PFSK-1 (cell line): ENCODE measurements at regions not wholly inside any gene's neighbourhood (a gene's known extent, or its start where the extent isn't known, plus 50 kb on each side); places are given as distances from the start of the nearest gene placed in this dataset.

ENCODE experiments used
- FOXP2 ChIP-seq: optimal IDR thresholded peaks from 2 replicates; pipeline ENCODE3; 2011; ENCODE audit warnings: borderline replicate concordance, control low read depth, inconsistent platforms; ENCODE audit not compliant: insufficient read depth; ENCODE audit errors: extremely low read length, extremely low read depth
- POLR2AphosphoS5 ChIP-seq: IDR thresholded peaks from 2 replicates; pipeline ENCODE4 v1.6.1; 2012; ENCODE audit warnings: low read depth, mild to moderate bottlenecking, control low read depth, low read length, moderate library complexity
- SIN3A ChIP-seq: IDR thresholded peaks from 2 replicates; pipeline ENCODE4 v1.6.1; 2012; ENCODE audit warnings: mild to moderate bottlenecking, low read length, moderate library complexity, borderline replicate concordance; ENCODE audit not compliant: insufficient read depth
- TAF1 ChIP-seq: IDR thresholded peaks from 2 replicates; pipeline ENCODE4 v1.6.1; 2012; ENCODE audit warnings: low read length, control low read depth, borderline replicate concordance; ENCODE audit not compliant: insufficient read depth
- TF ChIP-seq, protein P1 (sequence below), 2 experiments: IDR thresholded peaks; 2 replicates each; pipeline versions ENCODE4 v1.6.1 to v1.8.0; 2011 to 2012; ENCODE audit warnings: low read depth in 2 of 2, low read length in 2 of 2, control low read depth in 1 of 2, inconsistent platforms in 1 of 2, mild to moderate bottlenecking in 1 of 2, moderate library complexity in 1 of 2; ENCODE audit not compliant: insufficient read depth in 1 of 2

DNA sequence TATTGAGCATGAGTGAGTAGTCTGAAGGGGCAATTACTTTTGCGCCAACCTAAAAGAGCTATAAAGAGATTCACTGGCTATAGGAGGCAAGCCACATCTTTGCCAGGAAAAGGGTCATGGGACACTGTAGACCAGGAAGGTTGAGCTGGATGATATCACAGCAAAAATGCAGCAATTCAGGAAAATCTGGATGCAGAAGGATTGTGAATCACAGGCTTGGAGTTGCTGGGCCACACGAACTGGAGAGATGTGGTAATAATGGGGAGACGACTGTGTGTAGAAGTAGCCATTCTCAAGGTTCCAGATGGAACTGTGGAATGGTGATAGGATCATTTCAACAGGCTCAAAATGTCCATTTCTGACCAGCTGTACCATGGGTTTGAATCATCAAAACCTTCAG is 151.4 kb upstream of the DAAM1 start:
- TF ChIP-seq FOXP2 (no peak), SIN3A (no peak), POLR2AphosphoS5 (no peak), TAF1 (no peak)
- TF ChIP-seq, protein P1, sequence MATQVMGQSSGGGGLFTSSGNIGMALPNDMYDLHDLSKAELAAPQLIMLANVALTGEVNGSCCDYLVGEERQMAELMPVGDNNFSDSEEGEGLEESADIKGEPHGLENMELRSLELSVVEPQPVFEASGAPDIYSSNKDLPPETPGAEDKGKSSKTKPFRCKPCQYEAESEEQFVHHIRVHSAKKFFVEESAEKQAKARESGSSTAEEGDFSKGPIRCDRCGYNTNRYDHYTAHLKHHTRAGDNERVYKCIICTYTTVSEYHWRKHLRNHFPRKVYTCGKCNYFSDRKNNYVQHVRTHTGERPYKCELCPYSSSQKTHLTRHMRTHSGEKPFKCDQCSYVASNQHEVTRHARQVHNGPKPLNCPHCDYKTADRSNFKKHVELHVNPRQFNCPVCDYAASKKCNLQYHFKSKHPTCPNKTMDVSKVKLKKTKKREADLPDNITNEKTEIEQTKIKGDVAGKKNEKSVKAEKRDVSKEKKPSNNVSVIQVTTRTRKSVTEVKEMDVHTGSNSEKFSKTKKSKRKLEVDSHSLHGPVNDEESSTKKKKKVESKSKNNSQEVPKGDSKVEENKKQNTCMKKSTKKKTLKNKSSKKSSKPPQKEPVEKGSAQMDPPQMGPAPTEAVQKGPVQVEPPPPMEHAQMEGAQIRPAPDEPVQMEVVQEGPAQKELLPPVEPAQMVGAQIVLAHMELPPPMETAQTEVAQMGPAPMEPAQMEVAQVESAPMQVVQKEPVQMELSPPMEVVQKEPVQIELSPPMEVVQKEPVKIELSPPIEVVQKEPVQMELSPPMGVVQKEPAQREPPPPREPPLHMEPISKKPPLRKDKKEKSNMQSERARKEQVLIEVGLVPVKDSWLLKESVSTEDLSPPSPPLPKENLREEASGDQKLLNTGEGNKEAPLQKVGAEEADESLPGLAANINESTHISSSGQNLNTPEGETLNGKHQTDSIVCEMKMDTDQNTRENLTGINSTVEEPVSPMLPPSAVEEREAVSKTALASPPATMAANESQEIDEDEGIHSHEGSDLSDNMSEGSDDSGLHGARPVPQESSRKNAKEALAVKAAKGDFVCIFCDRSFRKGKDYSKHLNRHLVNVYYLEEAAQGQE (IDR thresholded peaks at IDR 0.05; ENCODE audit: insufficient read depth in 1 of 2, low read depth in 2 of 2, low read length in 2 of 2), result no peak

DNA sequence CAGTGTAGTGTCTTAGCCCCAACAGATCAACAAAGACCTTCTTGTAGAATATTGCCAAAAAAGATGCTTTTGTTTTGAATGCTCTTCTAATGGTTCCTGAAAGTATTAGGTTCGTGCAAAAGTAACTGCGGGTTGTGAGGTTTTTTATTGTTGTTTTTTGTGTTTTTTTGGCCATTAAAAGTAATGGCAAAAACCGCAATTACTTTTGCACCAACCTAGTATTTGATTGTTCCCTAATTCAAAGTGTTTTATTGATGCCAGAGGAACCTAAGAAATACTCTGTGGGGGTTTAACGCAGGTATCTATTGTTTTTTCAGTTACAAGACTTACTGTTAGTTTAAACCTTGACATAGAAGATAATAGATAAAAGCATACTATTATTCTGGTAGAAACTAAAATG is 150.8 kb upstream of the DAAM1 start:
- TF ChIP-seq FOXP2 (no peak), SIN3A (no peak), TAF1 (no peak), POLR2AphosphoS5 (no peak)
- TF ChIP-seq, protein P1 (IDR thresholded peaks at IDR 0.05; ENCODE audit: insufficient read depth in 1 of 2, low read depth in 2 of 2, low read length in 2 of 2), result no peak

DNA sequence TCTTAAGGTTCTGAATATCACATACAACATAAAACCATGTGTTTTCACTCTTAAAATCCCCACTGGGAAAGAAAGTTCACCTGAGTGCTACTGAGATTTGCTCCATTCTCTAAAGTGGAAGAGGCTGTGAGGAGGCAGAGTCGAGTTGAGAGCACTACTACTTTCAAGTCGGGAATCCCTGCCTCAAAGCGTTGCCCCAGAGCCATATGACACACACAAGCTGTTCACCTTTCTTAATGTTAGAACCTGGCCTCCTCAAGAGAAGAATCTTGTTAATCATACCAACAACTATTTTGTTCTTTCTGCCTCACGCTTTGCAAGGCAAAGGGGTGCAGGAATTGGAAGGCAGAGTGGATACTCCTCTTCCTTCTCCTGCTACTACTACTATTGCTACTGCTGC is 149.7 kb upstream of the DAAM1 start:
- TF ChIP-seq, protein P1 (IDR thresholded peaks at IDR 0.05; ENCODE audit: insufficient read depth in 1 of 2, low read depth in 2 of 2, low read length in 2 of 2), result no peak
- TF ChIP-seq FOXP2 (no peak), POLR2AphosphoS5 (no peak), TAF1 (no peak), SIN3A (no peak)

DNA sequence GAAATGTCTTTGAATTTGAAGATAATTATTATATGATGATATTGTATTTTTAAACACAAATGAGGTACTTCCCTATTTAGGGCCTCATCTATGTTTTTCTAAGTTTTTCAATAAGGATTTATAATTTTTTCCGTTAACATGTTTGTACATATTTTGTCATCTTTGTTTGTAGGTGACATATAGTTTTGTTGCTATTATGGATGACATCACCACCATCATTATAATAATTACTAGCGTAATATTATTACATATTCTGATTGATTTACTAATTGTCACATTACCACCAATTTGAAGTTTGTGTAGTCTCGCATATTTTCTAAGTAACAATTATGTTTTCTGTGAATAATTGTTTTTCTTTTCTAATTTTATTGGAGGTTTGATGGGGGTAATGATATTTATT is 147.2 kb upstream of the DAAM1 start:
- TF ChIP-seq, protein P1 (IDR thresholded peaks at IDR 0.05; ENCODE audit: insufficient read depth in 1 of 2, low read depth in 2 of 2, low read length in 2 of 2), result no peak
- TF ChIP-seq POLR2AphosphoS5 (no peak), TAF1 (no peak), FOXP2 (no peak), SIN3A (no peak)

DNA sequence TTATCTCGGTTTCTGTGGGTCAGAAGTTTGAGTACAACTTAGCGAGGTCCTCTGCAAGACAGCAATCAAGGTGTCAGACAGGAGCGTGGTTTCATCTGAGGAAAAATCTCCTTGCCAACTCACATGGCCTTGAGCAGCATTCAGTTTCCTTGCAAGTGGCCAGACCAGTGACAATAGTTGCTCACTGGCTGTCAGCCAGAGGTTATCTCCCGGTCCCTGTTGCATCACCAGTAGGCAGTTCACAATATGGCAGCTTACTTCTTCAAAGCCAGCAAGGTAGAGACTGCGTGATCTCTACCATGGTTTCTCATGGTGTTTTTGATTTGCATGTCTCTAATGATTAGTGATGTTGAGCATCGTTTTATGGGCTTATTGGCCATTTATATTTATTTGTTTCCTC is 143.8 kb upstream of the DAAM1 start:
- TF ChIP-seq TAF1 (no peak), POLR2AphosphoS5 (no peak), SIN3A (no peak), FOXP2 (no peak)
- TF ChIP-seq, protein P1 (IDR thresholded peaks at IDR 0.05; ENCODE audit: insufficient read depth in 1 of 2, low read depth in 2 of 2, low read length in 2 of 2), result no peak
